PC-9 (cell line): ENCODE measurements at regions not wholly inside any gene's neighbourhood (a gene's known extent, or its start where the extent isn't known, plus 50 kb on each side); places are given as distances from the start of the nearest gene placed in this dataset.

Source experiments
- EZH2 ChIP-seq: fragments of 200-600 bp; sonication (generic); IDR thresholded peaks from 2 replicates; pipeline ENCODE4 v1.8.0; 2017; ENCODE audit warnings: antibody characterized with exemption, low read depth
- TF ChIP-seq, protein P1 (sequence below): fragments of 200-600 bp; sonication (generic); conservative IDR thresholded peaks from 2 replicates; pipeline ENCODE4 v1.6.1; 2017; ENCODE audit warnings: mixed run types, antibody characterized with exemption, mild to moderate bottlenecking, moderate library complexity

DNA sequence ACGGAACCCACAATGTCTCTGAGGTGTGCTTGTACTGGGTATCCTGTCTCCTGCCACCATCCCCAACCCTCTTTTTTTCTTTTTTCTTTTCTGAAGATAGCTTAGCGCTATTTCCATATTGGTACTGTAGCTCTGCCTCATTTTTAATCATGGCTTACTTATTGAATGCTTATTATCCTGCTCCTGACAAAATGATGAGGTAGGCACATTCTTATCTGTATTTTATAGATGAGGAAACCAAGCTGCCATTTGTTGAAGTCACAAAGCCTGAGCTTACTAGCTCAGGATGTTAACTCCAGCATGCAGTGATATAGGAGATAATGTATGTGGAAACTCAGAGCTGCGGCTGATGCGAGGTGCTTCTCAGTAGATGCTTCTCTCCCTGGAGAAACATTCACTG is 61.4 kb upstream of the GPR6 start:
- TF ChIP-seq, protein P1, sequence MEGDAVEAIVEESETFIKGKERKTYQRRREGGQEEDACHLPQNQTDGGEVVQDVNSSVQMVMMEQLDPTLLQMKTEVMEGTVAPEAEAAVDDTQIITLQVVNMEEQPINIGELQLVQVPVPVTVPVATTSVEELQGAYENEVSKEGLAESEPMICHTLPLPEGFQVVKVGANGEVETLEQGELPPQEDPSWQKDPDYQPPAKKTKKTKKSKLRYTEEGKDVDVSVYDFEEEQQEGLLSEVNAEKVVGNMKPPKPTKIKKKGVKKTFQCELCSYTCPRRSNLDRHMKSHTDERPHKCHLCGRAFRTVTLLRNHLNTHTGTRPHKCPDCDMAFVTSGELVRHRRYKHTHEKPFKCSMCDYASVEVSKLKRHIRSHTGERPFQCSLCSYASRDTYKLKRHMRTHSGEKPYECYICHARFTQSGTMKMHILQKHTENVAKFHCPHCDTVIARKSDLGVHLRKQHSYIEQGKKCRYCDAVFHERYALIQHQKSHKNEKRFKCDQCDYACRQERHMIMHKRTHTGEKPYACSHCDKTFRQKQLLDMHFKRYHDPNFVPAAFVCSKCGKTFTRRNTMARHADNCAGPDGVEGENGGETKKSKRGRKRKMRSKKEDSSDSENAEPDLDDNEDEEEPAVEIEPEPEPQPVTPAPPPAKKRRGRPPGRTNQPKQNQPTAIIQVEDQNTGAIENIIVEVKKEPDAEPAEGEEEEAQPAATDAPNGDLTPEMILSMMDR: no peak
- no peak for TF ChIP-seq EZH2
